Vagina (tissue), 2 donors: ENCODE measurements at regions not wholly inside any gene's neighbourhood (a gene's known extent, or its start where the extent isn't known, plus 50 kb on each side); places are given as distances from the start of the nearest gene placed in this dataset.

ENCODE experiments used
- DNase-seq, 2 donors: peaks; one replicate each; pipeline ENCODE4 v3.0.0-alpha.2; 2017; ENCODE audit errors: extremely low spot score in 2 of 2
- H3K27ac ChIP-seq: fragments of 200-600 bp; sonication (generic); one replicate; pipeline ENCODE4 v1.5.1; 2019
- H3K27me3 ChIP-seq: fragments of 200-600 bp; sonication (generic); one replicate; pipeline ENCODE4 v1.5.1; 2019
- H3K36me3 ChIP-seq, 2 donors: fragments of 200-600 bp; sonication (generic); one replicate each; pipeline ENCODE4 v1.5.1; 2017 to 2019
- H3K4me1 ChIP-seq: fragments of 200-600 bp; sonication (generic); one replicate; pipeline ENCODE4 v1.5.1; 2019
- H3K4me3 ChIP-seq, 2 donors: fragments of 200-600 bp; sonication (generic); 1 replicate in 1 of 2; 2 replicates in 1 of 2; pipeline ENCODE4 v1.5.1; 2016 to 2019
- H3K9me3 ChIP-seq: fragments of 200-600 bp; sonication (generic); one replicate; pipeline ENCODE4 v1.5.1; 2019
- POLR2A ChIP-seq, 2 donors: fragments of 450-650 bp; IDR thresholded peaks; one replicate each; pipeline ENCODE4 v1.6.1; 2017; ENCODE audit warnings: antibody characterized with exemption in 2 of 2, mild to moderate bottlenecking in 2 of 2, moderate library complexity in 2 of 2
- POLR2AphosphoS5 ChIP-seq, 2 donors: sonication (generic); formaldehyde crosslinking; IDR thresholded peaks; one replicate each; pipeline ENCODE4 v1.9.0; 2017; ENCODE audit warnings: antibody characterized with exemption in 2 of 2, mild to moderate bottlenecking in 2 of 2, low read depth in 1 of 2; ENCODE audit not compliant: insufficient read depth in 1 of 2
- intact Hi-C: fragments of 100-400 bp; cut with DNase I; formaldehyde crosslinking; loops from one replicate; pipeline ENCODE4 v1.15.1; 2023
- TF ChIP-seq, protein P1 (sequence below), 3 experiments: fragments of 450-650 bp in 2 of 3; fragments of 200-600 bp in 1 of 3; sonication (generic) in 1 of 3; IDR thresholded peaks; one replicate each; pipeline ENCODE4 v1.5.1; 2017 to 2019; ENCODE audit warnings: antibody characterized with exemption in 3 of 3, mild to moderate bottlenecking in 2 of 3, moderate library complexity in 2 of 3

GRCh38 chr16:82229800-82230619 lies 60.0 kb upstream of the MPHOSPH6 start:
- H3K9me3 ChIP-seq = no peaks in the 10 kb centered on the region
- no peak overlapping the region for H3K27ac ChIP-seq
- DNase-seq = no peak
- intact Hi-C loops = no loop called here
- H3K4me3 ChIP-seq = no peak overlapping the region
- H3K27me3 ChIP-seq = no peaks in the 10 kb centered on the region
- H3K4me1 ChIP-seq = no peaks in the 10 kb centered on the region
- TF ChIP-seq, protein P1, sequence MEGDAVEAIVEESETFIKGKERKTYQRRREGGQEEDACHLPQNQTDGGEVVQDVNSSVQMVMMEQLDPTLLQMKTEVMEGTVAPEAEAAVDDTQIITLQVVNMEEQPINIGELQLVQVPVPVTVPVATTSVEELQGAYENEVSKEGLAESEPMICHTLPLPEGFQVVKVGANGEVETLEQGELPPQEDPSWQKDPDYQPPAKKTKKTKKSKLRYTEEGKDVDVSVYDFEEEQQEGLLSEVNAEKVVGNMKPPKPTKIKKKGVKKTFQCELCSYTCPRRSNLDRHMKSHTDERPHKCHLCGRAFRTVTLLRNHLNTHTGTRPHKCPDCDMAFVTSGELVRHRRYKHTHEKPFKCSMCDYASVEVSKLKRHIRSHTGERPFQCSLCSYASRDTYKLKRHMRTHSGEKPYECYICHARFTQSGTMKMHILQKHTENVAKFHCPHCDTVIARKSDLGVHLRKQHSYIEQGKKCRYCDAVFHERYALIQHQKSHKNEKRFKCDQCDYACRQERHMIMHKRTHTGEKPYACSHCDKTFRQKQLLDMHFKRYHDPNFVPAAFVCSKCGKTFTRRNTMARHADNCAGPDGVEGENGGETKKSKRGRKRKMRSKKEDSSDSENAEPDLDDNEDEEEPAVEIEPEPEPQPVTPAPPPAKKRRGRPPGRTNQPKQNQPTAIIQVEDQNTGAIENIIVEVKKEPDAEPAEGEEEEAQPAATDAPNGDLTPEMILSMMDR (IDR thresholded peaks at IDR 0.05) = peak; percentile 74 to 91 (median 83)
- TF ChIP-seq POLR2A (IDR thresholded peaks at IDR 0.05) (no peak), POLR2AphosphoS5 (IDR thresholded peaks at IDR 0.05; ENCODE audit: insufficient read depth in 1 of 2, low read depth in 1 of 2) (peak in 1 of 2 donors; percentile 18)
- H3K36me3 ChIP-seq = no peaks in the 10 kb centered on the region

- Histone ChIP-seq H3K36me3 (no peaks in the 10 kb centered on the region), H3K4me1 (no peaks in the 10 kb centered on the region)
Measured at GRCh38 chr16:82226327-82226726, 56.3 kb upstream of the MPHOSPH6 start.

GRCh38 chr16:82224821-82225220 lies 54.8 kb upstream of the MPHOSPH6 start:
- H3K4me3 ChIP-seq = no peak overlapping the region
- no peak for DNase-seq
- TF ChIP-seq, protein P1 (IDR thresholded peaks at IDR 0.05) = no peak
- TF ChIP-seq POLR2A (IDR thresholded peaks at IDR 0.05) (no peak), POLR2AphosphoS5 (IDR thresholded peaks at IDR 0.05; ENCODE audit: insufficient read depth in 1 of 2, low read depth in 1 of 2) (no peak)

More at GRCh38 chr16:82226327-82226726, 56.3 kb upstream of the MPHOSPH6 start:
- Histone ChIP-seq H3K27ac (no peak overlapping the region), H3K4me3 (no peak overlapping the region), H3K27me3 (no peaks in the 10 kb centered on the region), H3K9me3 (no peaks in the 10 kb centered on the region)
- TF ChIP-seq, protein P1 (IDR thresholded peaks at IDR 0.05) = no peak
- no peak for TF ChIP-seq POLR2A (IDR thresholded peaks at IDR 0.05)
- no peak for TF ChIP-seq POLR2AphosphoS5 (IDR thresholded peaks at IDR 0.05; ENCODE audit: insufficient read depth in 1 of 2, low read depth in 1 of 2)
- no peak for DNase-seq
- intact Hi-C loops = no loop called here

GRCh38 chr16:82220541-82220940 lies 50.5 kb upstream of the MPHOSPH6 start:
- DNase-seq = no peak
- no peak for TF ChIP-seq POLR2AphosphoS5 (IDR thresholded peaks at IDR 0.05; ENCODE audit: insufficient read depth in 1 of 2, low read depth in 1 of 2)
- no peak for TF ChIP-seq POLR2A (IDR thresholded peaks at IDR 0.05)
- TF ChIP-seq, protein P1 (IDR thresholded peaks at IDR 0.05) = no peak
- Histone ChIP-seq H3K36me3 (no peaks in the 10 kb centered on the region), H3K27ac (no peak overlapping the region), H3K4me1 (no peaks in the 10 kb centered on the region), H3K27me3 (no peaks in the 10 kb centered on the region), H3K4me3 (no peak overlapping the region), H3K9me3 (no peaks in the 10 kb centered on the region)
- intact Hi-C loops = no loop called here

More at GRCh38 chr16:82224821-82225220, 54.8 kb upstream of the MPHOSPH6 start:
- Histone ChIP-seq H3K36me3 (no peaks in the 10 kb centered on the region), H3K27me3 (no peaks in the 10 kb centered on the region), H3K4me1 (no peaks in the 10 kb centered on the region), H3K9me3 (no peaks in the 10 kb centered on the region), H3K27ac (no peak overlapping the region)
- intact Hi-C loops = no loop called here
